Right lobe of liver (tissue), 4 donors: ENCODE measurements at regions not wholly inside any gene's neighbourhood (a gene's known extent, or its start where the extent isn't known, plus 50 kb on each side); places are given as distances from the start of the nearest gene placed in this dataset.

Experiments used
- POLR2A ChIP-seq: fragments of 450-650 bp; IDR thresholded peaks from one replicate; pipeline ENCODE4 v1.6.1; 2017; ENCODE audit warnings: antibody characterized with exemption, mild to moderate bottlenecking
- TF ChIP-seq, protein P1 (sequence below), 4 donors: fragments of 200-600 bp in 3 of 4; fragments of 450-650 bp in 1 of 4; IDR thresholded peaks; one replicate each; pipeline versions ENCODE4 v1.5.1 to v1.8.0; 2016 to 2022; ENCODE audit warnings: antibody characterized with exemption in 4 of 4, mild to moderate bottlenecking in 2 of 4
- donor health status: DM: no; HTN: no; CAD: no.
- donor health status: DM: no; HTN: no; CAD: no.
- donor health status: DM: no; HTN: yes; CAD: no.

DNA sequence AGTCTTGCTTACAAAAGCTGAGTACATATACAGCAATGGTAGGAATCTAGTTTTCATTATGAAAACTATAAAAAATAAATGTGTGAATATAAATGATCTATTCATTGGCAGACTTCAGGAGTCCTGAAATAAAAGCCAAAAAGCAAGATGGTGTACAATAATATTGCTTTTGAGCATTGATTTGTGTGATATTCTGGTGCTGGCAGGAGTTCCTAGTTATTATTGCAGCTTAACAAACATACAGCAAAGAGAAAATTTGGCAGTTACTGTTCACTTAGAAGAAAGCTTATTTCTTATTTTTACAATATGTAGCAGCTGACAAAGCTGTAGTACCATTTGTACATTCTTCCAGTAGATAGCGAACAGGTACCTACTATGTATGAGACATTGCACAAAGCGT lies 1518.9 kb upstream of the TENM4 start:
- TF ChIP-seq, protein P1, sequence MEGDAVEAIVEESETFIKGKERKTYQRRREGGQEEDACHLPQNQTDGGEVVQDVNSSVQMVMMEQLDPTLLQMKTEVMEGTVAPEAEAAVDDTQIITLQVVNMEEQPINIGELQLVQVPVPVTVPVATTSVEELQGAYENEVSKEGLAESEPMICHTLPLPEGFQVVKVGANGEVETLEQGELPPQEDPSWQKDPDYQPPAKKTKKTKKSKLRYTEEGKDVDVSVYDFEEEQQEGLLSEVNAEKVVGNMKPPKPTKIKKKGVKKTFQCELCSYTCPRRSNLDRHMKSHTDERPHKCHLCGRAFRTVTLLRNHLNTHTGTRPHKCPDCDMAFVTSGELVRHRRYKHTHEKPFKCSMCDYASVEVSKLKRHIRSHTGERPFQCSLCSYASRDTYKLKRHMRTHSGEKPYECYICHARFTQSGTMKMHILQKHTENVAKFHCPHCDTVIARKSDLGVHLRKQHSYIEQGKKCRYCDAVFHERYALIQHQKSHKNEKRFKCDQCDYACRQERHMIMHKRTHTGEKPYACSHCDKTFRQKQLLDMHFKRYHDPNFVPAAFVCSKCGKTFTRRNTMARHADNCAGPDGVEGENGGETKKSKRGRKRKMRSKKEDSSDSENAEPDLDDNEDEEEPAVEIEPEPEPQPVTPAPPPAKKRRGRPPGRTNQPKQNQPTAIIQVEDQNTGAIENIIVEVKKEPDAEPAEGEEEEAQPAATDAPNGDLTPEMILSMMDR (IDR thresholded peaks at IDR 0.05), result no peak
- TF ChIP-seq POLR2A, result no peak
